HEK293 (cell line): ENCODE measurements at regions not wholly inside any gene's neighbourhood (a gene's known extent, or its start where the extent isn't known, plus 50 kb on each side); places are given as distances from the start of the nearest gene placed in this dataset.
"Not testable (repeated sequence)": the region's sequence is repeated elsewhere in the genome, so short reads cannot be mapped to it uniquely, and the experiment has no call there.

Experiments used
- CTCF ChIA-PET: fragments of 350-600 bp; formaldehyde crosslinking; extraction: SDS; loops from one replicate; lab custom pipeline; 2021; ENCODE audit warnings: antibody characterized with exemption; lab: Yijun Ruan, JAX
- POLR2A ChIA-PET: fragments of 300-600 bp; formaldehyde crosslinking; extraction: SDS; loops from one replicate; lab custom pipeline; 2020; ENCODE audit warnings: antibody characterized with exemption, inconsistent platforms; lab: Yijun Ruan, JAX
- H3K27ac ChIP-seq: fragments of 200-500 bp; sonication (Bioruptor generic); 2 replicates; pipeline ENCODE4 v1.5.1; 2014; ENCODE audit warnings: low read depth, low read length, control low read depth, inconsistent platforms; ENCODE audit errors: extremely low read depth
- H3K36me3 ChIP-seq, 2 experiments: fragments of 200-500 bp in 1 of 2; sonication (Bioruptor generic) in 1 of 2; 1 replicate in 1 of 2; 2 replicates in 1 of 2; pipeline ENCODE4 v1.5.1; 2014 to 2017; ENCODE audit warnings: inconsistent platforms in 2 of 2, low read length in 2 of 2; ENCODE audit not compliant: control insufficient read depth in 2 of 2, insufficient read depth in 1 of 2
- H3K4me1 ChIP-seq: fragments of 200-500 bp; sonication (Bioruptor generic); 2 replicates; pipeline ENCODE4 v1.5.1; 2014; ENCODE audit warnings: mild to moderate bottlenecking, low read length, inconsistent platforms; ENCODE audit not compliant: control insufficient read depth, insufficient read depth
- H3K4me3 ChIP-seq: 2 replicates; pipeline ENCODE4 v1.5.1; 2011; ENCODE audit warnings: low read depth, mild to moderate bottlenecking, control low read depth, low read length, moderate library complexity
- H3K9me3 ChIP-seq: fragments of 200-500 bp; sonication (Bioruptor generic); 2 replicates; pipeline ENCODE4 v1.5.1; 2014; ENCODE audit warnings: low read depth, low read length, inconsistent platforms; ENCODE audit not compliant: control insufficient read depth, insufficient read depth
- GLI4 ChIP-seq: fragments of 450-650 bp; formaldehyde crosslinking; IDR thresholded peaks from 2 replicates; pipeline ENCODE4 v1.5.1; 2016; ENCODE audit warnings: missing biosample characterization, missing genetic modification characterization
- MZF1 ChIP-seq: fragments of 450-650 bp; formaldehyde crosslinking; IDR thresholded peaks from 2 replicates; pipeline ENCODE4 v1.5.1; 2017; ENCODE audit warnings: missing biosample characterization, missing genetic modification characterization, borderline replicate concordance
- TCF7L2 ChIP-seq: IDR thresholded peaks from 2 replicates; pipeline ENCODE4 v1.6.1; 2011; ENCODE audit warnings: low read depth, mild to moderate bottlenecking, inconsistent platforms, low read length, moderate library complexity, borderline replicate concordance
- YY1 ChIP-seq: fragments of 450-650 bp; formaldehyde crosslinking; IDR thresholded peaks from 2 replicates; pipeline ENCODE4 v1.5.1; 2018; ENCODE audit warnings: missing biosample characterization, missing genetic modification characterization
- ZBTB49 ChIP-seq: fragments of 450-650 bp; formaldehyde crosslinking; IDR thresholded peaks from 2 replicates; pipeline ENCODE4 v1.5.1; 2016; ENCODE audit warnings: missing biosample characterization, missing genetic modification characterization, low read depth
- ZNF121 ChIP-seq: fragments of 450-650 bp; formaldehyde crosslinking; IDR thresholded peaks from 2 replicates; pipeline ENCODE4 v1.5.1; 2016; ENCODE audit warnings: missing biosample characterization, missing genetic modification characterization
- ZNF169 ChIP-seq: fragments of 450-650 bp; formaldehyde crosslinking; IDR thresholded peaks from 2 replicates; pipeline ENCODE4 v1.5.1; 2016; ENCODE audit warnings: missing biosample characterization, missing genetic modification characterization
- ZNF221 ChIP-seq: fragments of 450-650 bp; formaldehyde crosslinking; IDR thresholded peaks from 2 replicates; pipeline ENCODE4 v1.5.1; 2017; ENCODE audit warnings: missing biosample characterization, missing genetic modification characterization, borderline replicate concordance
- ZNF24 ChIP-seq: fragments of 450-650 bp; formaldehyde crosslinking; IDR thresholded peaks from 2 replicates; pipeline ENCODE4 v1.5.1; 2016; ENCODE audit warnings: missing biosample characterization, missing genetic modification characterization
- ZNF350 ChIP-seq: fragments of 450-650 bp; formaldehyde crosslinking; IDR thresholded peaks from 2 replicates; pipeline ENCODE4 v1.5.0; 2017; ENCODE audit warnings: missing biosample characterization, mild to moderate bottlenecking, missing genetic modification characterization
- ZNF426 ChIP-seq: fragments of 450-650 bp; formaldehyde crosslinking; IDR thresholded peaks from 2 replicates; pipeline ENCODE4 v1.5.1; 2017; ENCODE audit warnings: missing biosample characterization, missing genetic modification characterization, mild to moderate bottlenecking, inconsistent platforms, moderate library complexity
- ZNF449 ChIP-seq: fragments of 450-650 bp; formaldehyde crosslinking; IDR thresholded peaks from 2 replicates; pipeline ENCODE4 v1.5.1; 2017; ENCODE audit warnings: missing biosample characterization, mild to moderate bottlenecking, missing genetic modification characterization, moderate library complexity
- ZNF549 ChIP-seq: fragments of 450-650 bp; IDR thresholded peaks from 2 replicates; pipeline ENCODE4 v1.5.1; 2018; ENCODE audit warnings: missing biosample characterization, missing genetic modification characterization, mild to moderate bottlenecking, inconsistent platforms, moderate library complexity
- ZNF555 ChIP-seq: fragments of 450-650 bp; formaldehyde crosslinking; conservative IDR thresholded peaks from 2 replicates; pipeline ENCODE4 v1.5.1; 2017; ENCODE audit warnings: missing biosample characterization, mild to moderate bottlenecking, missing genetic modification characterization, inconsistent platforms
- ZNF777 ChIP-seq: fragments of 450-650 bp; formaldehyde crosslinking; IDR thresholded peaks from 2 replicates; pipeline ENCODE4 v1.5.1; 2017; ENCODE audit warnings: missing biosample characterization, missing genetic modification characterization, borderline replicate concordance
- ZXDB ChIP-seq: fragments of 450-650 bp; formaldehyde crosslinking; IDR thresholded peaks from 2 replicates; pipeline ENCODE4 v1.5.1; 2016; ENCODE audit warnings: missing biosample characterization, missing genetic modification characterization
- TF ChIP-seq, protein P1 (sequence below): fragments of 450-650 bp; formaldehyde crosslinking; IDR thresholded peaks from 2 replicates; pipeline ENCODE4 v1.5.1; 2016; ENCODE audit warnings: missing biosample characterization, missing genetic modification characterization
- TF ChIP-seq, protein P2 (sequence below): fragments of 450-650 bp; IDR thresholded peaks from 2 replicates; pipeline ENCODE4 v1.5.1; 2018; ENCODE audit warnings: missing biosample characterization, mild to moderate bottlenecking, missing genetic modification characterization
- TF ChIP-seq, protein P3 (sequence below): fragments of 450-650 bp; IDR thresholded peaks from 2 replicates; pipeline ENCODE4 v1.5.1; 2018; ENCODE audit warnings: missing biosample characterization, missing genetic modification characterization

GRCh38 chr14:106269451-106270204 lies 743.2 kb downstream of the TMEM121 start (continued):
- TF ChIP-seq ZNF426 (tag by site-specific recombination) (no peak), ZNF221 (no peak), ZNF350 (tag by site-specific recombination) (no peak), ZNF169 (no peak), ZXDB (tag by site-specific recombination) (no peak), ZNF549 (no peak), ZNF24 (tag by site-specific recombination) (no peak)
- TF ChIP-seq, protein P1, sequence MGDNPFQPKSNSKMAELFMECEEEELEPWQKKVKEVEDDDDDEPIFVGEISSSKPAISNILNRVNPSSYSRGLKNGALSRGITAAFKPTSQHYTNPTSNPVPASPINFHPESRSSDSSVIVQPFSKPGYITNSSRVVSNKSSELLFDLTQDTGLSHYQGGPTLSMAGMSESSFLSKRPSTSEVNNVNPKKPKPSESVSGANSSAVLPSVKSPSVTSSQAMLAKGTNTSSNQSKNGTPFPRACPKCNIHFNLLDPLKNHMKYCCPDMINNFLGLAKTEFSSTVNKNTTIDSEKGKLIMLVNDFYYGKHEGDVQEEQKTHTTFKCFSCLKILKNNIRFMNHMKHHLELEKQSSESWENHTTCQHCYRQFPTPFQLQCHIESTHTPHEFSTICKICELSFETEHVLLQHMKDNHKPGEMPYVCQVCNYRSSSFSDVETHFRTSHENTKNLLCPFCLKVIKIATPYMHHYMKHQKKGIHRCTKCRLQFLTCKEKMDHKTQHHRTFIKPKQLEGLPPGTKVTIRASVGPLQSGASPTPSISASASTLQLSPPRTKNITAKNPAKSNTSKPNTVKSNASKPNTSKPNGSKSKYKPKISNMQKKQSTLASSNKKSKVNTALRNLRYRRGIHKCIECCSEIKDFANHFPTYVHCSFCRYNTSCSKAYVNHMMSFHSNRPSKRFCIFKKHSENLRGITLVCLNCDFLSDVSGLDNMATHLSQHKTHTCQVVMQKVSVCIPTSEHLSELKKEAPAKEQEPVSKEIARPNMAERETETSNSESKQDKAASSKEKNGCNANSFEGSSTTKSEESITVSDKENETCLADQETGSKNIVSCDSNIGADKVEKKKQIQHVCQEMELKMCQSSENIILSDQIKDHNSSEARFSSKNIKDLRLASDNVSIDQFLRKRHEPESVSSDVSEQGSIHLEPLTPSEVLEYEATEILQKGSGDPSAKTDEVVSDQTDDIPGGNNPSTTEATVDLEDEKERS (tag by site-specific recombination): no peak
- TF ChIP-seq, all 188 proteins: peak for 0

DNA sequence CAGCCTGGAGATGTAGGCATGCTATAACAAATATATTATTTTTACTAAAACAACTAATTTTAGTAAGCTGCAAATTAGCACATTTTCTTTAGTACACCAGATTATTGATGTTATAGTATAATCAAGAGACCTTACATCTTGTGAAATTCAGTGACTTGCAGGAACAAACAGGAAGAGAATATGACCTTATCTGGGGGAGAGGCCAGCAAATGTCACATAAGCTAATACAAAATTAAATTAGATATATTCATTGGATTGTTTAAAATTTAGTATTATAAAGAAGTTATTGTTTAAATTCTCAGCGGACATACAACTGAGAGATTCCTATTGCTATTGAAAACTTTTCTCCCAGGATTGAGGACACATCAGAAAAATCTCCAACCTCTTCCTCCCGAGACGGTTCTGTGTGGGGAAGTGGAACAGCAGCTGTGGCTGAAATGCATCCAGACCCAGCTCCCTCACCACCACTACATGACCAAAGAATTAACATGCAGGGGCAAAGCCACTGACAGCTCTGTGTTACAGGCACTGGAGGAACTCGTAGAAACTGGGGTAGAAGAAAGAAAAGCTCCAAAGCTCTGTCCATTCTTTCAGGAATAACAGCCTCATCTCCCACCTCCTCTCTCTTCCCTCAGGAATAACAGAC lies 744.2 kb downstream of the TMEM121 start:
- H3K9me3 ChIP-seq, H3K36me3 ChIP-seq, H3K4me3 ChIP-seq, POLR2A ChIA-PET, H3K4me1 ChIP-seq, H3K27ac ChIP-seq: not testable (repeated sequence)
- CTCF ChIA-PET: interaction anchor here (0.7 to 0.9 kb wide), 3 partner anchors 8 to 32 kb away, joined by 3 to 5 read pairs (median 4); no protein-coding TSS in a partner anchor

GRCh38 chr14:106276326-106277267 lies 750.2 kb downstream of the TMEM121 start:
- no peaks in the 10 kb centered on the region for H3K4me1 ChIP-seq
- H3K4me3 ChIP-seq: no peak overlapping the region
- no peaks in the 10 kb centered on the region for H3K9me3 ChIP-seq
- CTCF ChIA-PET: interaction anchor here (0.6 to 2.1 kb wide), 5 partner anchors 15 to 72 kb away, joined by 3 to 11 read pairs (median 4); no protein-coding TSS in a partner anchor
- no peaks in the 10 kb centered on the region for H3K36me3 ChIP-seq
- H3K27ac ChIP-seq: no peak overlapping the region
- POLR2A ChIA-PET: interaction anchor here (0.8 kb wide), 1 partner anchor 14 kb away, joined by 3 read pairs; no protein-coding TSS in a partner anchor
- no peak for TF ChIP-seq MZF1 (tag by site-specific recombination)
- TF ChIP-seq, protein P2, sequence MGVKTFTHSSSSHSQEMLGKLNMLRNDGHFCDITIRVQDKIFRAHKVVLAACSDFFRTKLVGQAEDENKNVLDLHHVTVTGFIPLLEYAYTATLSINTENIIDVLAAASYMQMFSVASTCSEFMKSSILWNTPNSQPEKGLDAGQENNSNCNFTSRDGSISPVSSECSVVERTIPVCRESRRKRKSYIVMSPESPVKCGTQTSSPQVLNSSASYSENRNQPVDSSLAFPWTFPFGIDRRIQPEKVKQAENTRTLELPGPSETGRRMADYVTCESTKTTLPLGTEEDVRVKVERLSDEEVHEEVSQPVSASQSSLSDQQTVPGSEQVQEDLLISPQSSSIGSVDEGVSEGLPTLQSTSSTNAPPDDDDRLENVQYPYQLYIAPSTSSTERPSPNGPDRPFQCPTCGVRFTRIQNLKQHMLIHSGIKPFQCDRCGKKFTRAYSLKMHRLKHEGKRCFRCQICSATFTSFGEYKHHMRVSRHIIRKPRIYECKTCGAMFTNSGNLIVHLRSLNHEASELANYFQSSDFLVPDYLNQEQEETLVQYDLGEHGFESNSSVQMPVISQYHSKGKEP (tag by site-specific recombination): no peak
- TF ChIP-seq ZNF449: no peak
- no peak for TF ChIP-seq TCF7L2
- no peak for TF ChIP-seq GLI4 (tag by site-specific recombination)
- TF ChIP-seq ZNF555 (tag by site-specific recombination): no peak
- TF ChIP-seq YY1 (tag by site-specific recombination): no peak
- no peak for TF ChIP-seq ZBTB49 (tag by site-specific recombination)
- TF ChIP-seq, protein P3, sequence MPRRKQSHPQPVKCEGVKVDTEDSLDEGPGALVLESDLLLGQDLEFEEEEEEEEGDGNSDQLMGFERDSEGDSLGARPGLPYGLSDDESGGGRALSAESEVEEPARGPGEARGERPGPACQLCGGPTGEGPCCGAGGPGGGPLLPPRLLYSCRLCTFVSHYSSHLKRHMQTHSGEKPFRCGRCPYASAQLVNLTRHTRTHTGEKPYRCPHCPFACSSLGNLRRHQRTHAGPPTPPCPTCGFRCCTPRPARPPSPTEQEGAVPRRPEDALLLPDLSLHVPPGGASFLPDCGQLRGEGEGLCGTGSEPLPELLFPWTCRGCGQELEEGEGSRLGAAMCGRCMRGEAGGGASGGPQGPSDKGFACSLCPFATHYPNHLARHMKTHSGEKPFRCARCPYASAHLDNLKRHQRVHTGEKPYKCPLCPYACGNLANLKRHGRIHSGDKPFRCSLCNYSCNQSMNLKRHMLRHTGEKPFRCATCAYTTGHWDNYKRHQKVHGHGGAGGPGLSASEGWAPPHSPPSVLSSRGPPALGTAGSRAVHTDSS (tag by site-specific recombination): no peak
- no peak for TF ChIP-seq ZNF777 (tag by site-specific recombination)
- no peak for TF ChIP-seq ZNF426 (tag by site-specific recombination)
- TF ChIP-seq ZNF121 (tag by site-specific recombination): no peak
